ENCODE measurements at regions not wholly inside any gene's neighbourhood (a gene's known extent, or its start where the extent isn't known, plus 50 kb on each side); places are given as distances from the start of the nearest gene placed in this dataset.

GRCh38 chr2:226655871-226656270 is 143.7 kb downstream of the IRS1 start:
- intact Hi-C loops (cut with DNase I) = no loop called here
- Histone ChIP-seq H3K36me3 (no peaks in the 10 kb centered on the region), H3K27me3 (ENCODE audit: low read depth) (no peaks in the 10 kb centered on the region), H3K27ac (no peak overlapping the region), H3K9me3 (no peaks in the 10 kb centered on the region), H3K4me1 (peaks cover 20% of the 10 kb centered on the region), H3K4me3 (no peak overlapping the region)
- ATAC-seq = no peak
- no peak for TF ChIP-seq CTCF (IDR thresholded peaks at IDR 0.05)
- peak; percentile 30 for DNase-seq

- Histone ChIP-seq H3K4me3 (no peak overlapping the region), H3K27me3 (ENCODE audit: low read depth) (no peaks in the 10 kb centered on the region), H3K36me3 (no peaks in the 10 kb centered on the region), H3K27ac (no peak overlapping the region), H3K9me3 (no peaks in the 10 kb centered on the region), H3K4me1 (peaks cover 26% of the 10 kb centered on the region)
- no peak for TF ChIP-seq CTCF (IDR thresholded peaks at IDR 0.05)
- intact Hi-C loops (cut with DNase I) = no loop called here
- DNase-seq = no peak
- no peak for ATAC-seq
Measured at GRCh38 chr2:226652983-226653765, 146.4 kb downstream of the IRS1 start.

- H3K9me3 ChIP-seq = no peaks in the 10 kb centered on the region
- intact Hi-C loops (cut with DNase I) = no loop called here
- no peaks in the 10 kb centered on the region for H3K36me3 ChIP-seq
- no peak overlapping the region for H3K4me3 ChIP-seq
- DNase-seq = no peak
- H3K27ac ChIP-seq = no peak overlapping the region
- TF ChIP-seq CTCF (IDR thresholded peaks at IDR 0.05) = no peak
- H3K27me3 ChIP-seq (ENCODE audit: low read depth) = no peaks in the 10 kb centered on the region
- peak in 1 of 2 donors; percentile 22 for ATAC-seq
- peaks cover 26% of the 10 kb centered on the region for H3K4me1 ChIP-seq
Measured at GRCh38 chr2:226652369-226652768, 147.3 kb downstream of the IRS1 start.

GRCh38 chr2:226649871-226650660 is 149.6 kb downstream of the IRS1 start:
- no peaks in the 10 kb centered on the region for H3K9me3 ChIP-seq
- H3K27ac ChIP-seq = peak overlapping the region; percentile 13
- no peak for TF ChIP-seq CTCF (IDR thresholded peaks at IDR 0.05)
- H3K27me3 ChIP-seq (ENCODE audit: low read depth) = no peaks in the 10 kb centered on the region
- no peaks in the 10 kb centered on the region for H3K36me3 ChIP-seq
- ATAC-seq (peak; percentile 95 to 97), DNase-seq (peak; percentile 71)
- H3K4me3 ChIP-seq = no peak overlapping the region
- H3K4me1 ChIP-seq = peaks cover 13% of the 10 kb centered on the region
- intact Hi-C loops (cut with DNase I) = no loop called here

- intact Hi-C loops (cut with DNase I) = no loop called here
Measured at GRCh38 chr2:226649201-226649600, 150.4 kb downstream of the IRS1 start.

More at GRCh38 chr2:226649201-226649600, 150.4 kb downstream of the IRS1 start:
- DNase-seq (no peak), ATAC-seq (no peak)
- Histone ChIP-seq H3K4me1 (peaks cover 13% of the 10 kb centered on the region), H3K27ac (no peak overlapping the region), H3K36me3 (no peaks in the 10 kb centered on the region), H3K4me3 (no peak overlapping the region), H3K27me3 (ENCODE audit: low read depth) (no peaks in the 10 kb centered on the region), H3K9me3 (no peaks in the 10 kb centered on the region)
- TF ChIP-seq CTCF (IDR thresholded peaks at IDR 0.05) = no peak
